Raji (cell line): ENCODE measurements at regions not wholly inside any gene's neighbourhood (a gene's known extent, or its start where the extent isn't known, plus 50 kb on each side); places are given as distances from the start of the nearest gene placed in this dataset.

ENCODE experiments used
- POLR2A ChIP-seq: IDR thresholded peaks from 2 replicates; pipeline ENCODE4 v1.6.1; 2011; ENCODE audit warnings: low read depth, low read length, control low read depth; ENCODE audit not compliant: insufficient read depth

GRCh38 chr11:19466314-19466713, 225.6 kb upstream of the E2F8 start:
- TF ChIP-seq POLR2A, result no peak

- TF ChIP-seq POLR2A, result no peak
Observed at GRCh38 chr11:19463976-19464375, 223.2 kb upstream of the E2F8 start.

- no peak for TF ChIP-seq POLR2A
Observed at GRCh38 chr11:19460718-19461405, 220.1 kb upstream of the E2F8 start.

- no peak for TF ChIP-seq POLR2A
Observed at GRCh38 chr11:19459240-19459639, 218.5 kb upstream of the E2F8 start.

GRCh38 chr11:19458721-19459120, 218.0 kb upstream of the E2F8 start:
- no peak for TF ChIP-seq POLR2A

- no peak for TF ChIP-seq POLR2A
Observed at GRCh38 chr11:19458231-19458630, 217.5 kb upstream of the E2F8 start.

- TF ChIP-seq POLR2A, result no peak
Observed at GRCh38 chr11:19455731-19456130, 215.0 kb upstream of the E2F8 start.

GRCh38 chr11:19453651-19454257, 213.0 kb upstream of the E2F8 start:
- TF ChIP-seq POLR2A, result no peak

GRCh38 chr11:19451609-19452008, 210.9 kb upstream of the E2F8 start:
- TF ChIP-seq POLR2A, result no peak

GRCh38 chr11:19450282-19450681, 209.5 kb upstream of the E2F8 start:
- TF ChIP-seq POLR2A, result no peak

- TF ChIP-seq POLR2A, result no peak
Observed at GRCh38 chr11:19448651-19449050, 207.9 kb upstream of the E2F8 start.

- TF ChIP-seq POLR2A, result no peak
Observed at GRCh38 chr11:19447150-19447566, 206.4 kb upstream of the E2F8 start.

- no peak for TF ChIP-seq POLR2A
Observed at GRCh38 chr11:19445771-19446170, 205.0 kb upstream of the E2F8 start.

GRCh38 chr11:19444231-19444630, 203.5 kb upstream of the E2F8 start:
- TF ChIP-seq POLR2A, result no peak

- no peak for TF ChIP-seq POLR2A
Observed at GRCh38 chr11:19442554-19442910, 201.8 kb upstream of the E2F8 start.

- no peak for TF ChIP-seq POLR2A
Observed at GRCh38 chr11:19441752-19442553, 201.2 kb upstream of the E2F8 start.
